Amniotic stem cell (primary cell): ENCODE measurements at regions not wholly inside any gene's neighbourhood (a gene's known extent, or its start where the extent isn't known, plus 50 kb on each side); places are given as distances from the start of the nearest gene placed in this dataset.
"Not testable (repeated sequence)": the region's sequence is repeated elsewhere in the genome, so short reads cannot be mapped to it uniquely, and the experiment has no call there.

Source experiments
- DNase-seq: peaks from one replicate; lab custom pipeline; 2025; lab: John Stamatoyannopoulos, UW

GRCh38 chr10:57959318-57960006, 308.2 kb downstream of the IPMK start:
- no peak for DNase-seq

GRCh38 chr10:57955076-57955475, 312.6 kb downstream of the IPMK start:
- no peak for DNase-seq

GRCh38 chr10:57952741-57953140, 315.0 kb downstream of the IPMK start:
- DNase-seq, result no peak

- no peak for DNase-seq
These were observed 317.2 kb downstream of the IPMK start for GRCh38 chr10:57950442-57950974.

- no peak for DNase-seq
These were observed 318.9 kb downstream of the IPMK start for GRCh38 chr10:57948796-57949195.

GRCh38 chr10:57946833-57947232, 320.9 kb downstream of the IPMK start:
- DNase-seq, result no peak

GRCh38 chr10:57943701-57944100, 324.0 kb downstream of the IPMK start:
- no peak for DNase-seq

- DNase-seq, result no peak
These were observed 342.6 kb downstream of the IPMK start for GRCh38 chr10:57925045-57925444.

GRCh38 chr10:57921140-57921539, 346.6 kb downstream of the IPMK start:
- DNase-seq, result no peak

GRCh38 chr10:57919864-57920263, 347.8 kb downstream of the IPMK start:
- DNase-seq, result no peak

GRCh38 chr10:57917019-57917418, 350.7 kb downstream of the IPMK start:
- DNase-seq, result no peak

GRCh38 chr10:57905861-57906260, 361.8 kb downstream of the IPMK start:
- no peak for DNase-seq

GRCh38 chr10:57905010-57905409, 362.7 kb downstream of the IPMK start:
- no peak for DNase-seq

GRCh38 chr10:57898231-57898630, 369.5 kb downstream of the IPMK start:
- no peak for DNase-seq

GRCh38 chr10:57897611-57898010, 370.1 kb downstream of the IPMK start:
- no peak for DNase-seq

GRCh38 chr10:57894361-57894760, 373.3 kb downstream of the IPMK start:
- no peak for DNase-seq

- DNase-seq, result no peak
These were observed 376.3 kb downstream of the IPMK start for GRCh38 chr10:57891201-57892006.

- no peak for DNase-seq
These were observed 377.0 kb downstream of the IPMK start for GRCh38 chr10:57890691-57891090.

GRCh38 chr10:57885618-57885968, 382.1 kb downstream of the IPMK start:
- DNase-seq, result not testable (repeated sequence)

GRCh38 chr10:57884965-57885617, 382.6 kb downstream of the IPMK start:
- no peak for DNase-seq

- DNase-seq, result no peak
These were observed 383.3 kb downstream of the IPMK start for GRCh38 chr10:57884407-57884806.

GRCh38 chr10:57880446-57881227, 387.1 kb downstream of the IPMK start:
- DNase-seq, result no peak
